Liver (tissue), 8 donors: ENCODE measurements at regions not wholly inside any gene's neighbourhood (a gene's known extent, or its start where the extent isn't known, plus 50 kb on each side); places are given as distances from the start of the nearest gene placed in this dataset.

Source experiments
- DNase-seq: peaks from one replicate; pipeline ENCODE4 v3.0.0-alpha.2; 2017; ENCODE audit warnings: low spot score
- H3K27ac ChIP-seq, 2 donors: one replicate each; pipeline ENCODE4 v1.7.0; 2013; ENCODE audit warnings: inconsistent platforms in 2 of 2, low read length in 2 of 2, control low read depth in 1 of 2, low read depth in 1 of 2, mild to moderate bottlenecking in 1 of 2
- H3K27me3 ChIP-seq, 4 donors: one replicate each; pipeline versions ENCODE4 v1.6.1 to v1.7.0; 2013; ENCODE audit warnings: low read length in 3 of 4, inconsistent platforms in 1 of 4, mild to moderate bottlenecking in 1 of 4, moderate library complexity in 1 of 4; ENCODE audit not compliant: control insufficient read depth in 4 of 4, insufficient read depth in 4 of 4
- H3K36me3 ChIP-seq, 4 donors: one replicate each; pipeline versions ENCODE4 v1.6.1 to v1.7.0; 2013; ENCODE audit warnings: low read length in 3 of 4, mild to moderate bottlenecking in 3 of 4, low read depth in 1 of 4, moderate library complexity in 1 of 4; ENCODE audit not compliant: control insufficient read depth in 4 of 4, insufficient read depth in 3 of 4
- H3K4me1 ChIP-seq, 4 donors: one replicate each; pipeline versions ENCODE4 v1.6.1 to v1.7.0; 2013; ENCODE audit warnings: low read length in 3 of 4, mild to moderate bottlenecking in 3 of 4, moderate library complexity in 1 of 4; ENCODE audit not compliant: control insufficient read depth in 4 of 4, insufficient read depth in 4 of 4
- H3K4me3 ChIP-seq, 3 donors: one replicate each; pipeline versions ENCODE4 v1.6.1 to v1.7.0; 2013; ENCODE audit warnings: low read length in 3 of 3, control low read depth in 1 of 3, low read depth in 1 of 3, mild to moderate bottlenecking in 1 of 3
- H3K9ac ChIP-seq, 2 donors: one replicate each; pipeline ENCODE4 v1.7.0; 2013; ENCODE audit warnings: low read length in 2 of 2, mild to moderate bottlenecking in 2 of 2, moderate library complexity in 2 of 2, control low read depth in 1 of 2, low read depth in 1 of 2
- H3K9me3 ChIP-seq, 4 donors: one replicate each; pipeline versions ENCODE4 v1.6.1 to v1.7.0; 2013; ENCODE audit warnings: low read length in 3 of 4; ENCODE audit not compliant: control insufficient read depth in 4 of 4
- ATF3 ChIP-seq: IDR thresholded peaks from 2 replicates; pipeline ENCODE4 v1.6.1; 2016; ENCODE audit warnings: antibody characterized with exemption
- CTCF ChIP-seq: fragments of 150-350 bp; IDR thresholded peaks from 2 replicates; pipeline ENCODE4 v1.5.1; 2017; ENCODE audit warnings: improper control_type of control experiment, low read depth, low read length; ENCODE audit not compliant: missing input control
- EGR1 ChIP-seq, 2 donors: IDR thresholded peaks; 2 replicates each; pipeline ENCODE4 v1.6.1; 2016 to 2018; ENCODE audit warnings: antibody characterized with exemption in 2 of 2, low read depth in 2 of 2
- FOXA2 ChIP-seq: IDR thresholded peaks from 2 replicates; pipeline ENCODE4 v1.6.1; 2016; ENCODE audit warnings: antibody characterized with exemption
- GABPA ChIP-seq, 2 donors: IDR thresholded peaks in 1 of 2; conservative IDR thresholded peaks in 1 of 2; 2 replicates each; pipeline ENCODE4 v1.6.1; 2016; ENCODE audit warnings: antibody characterized with exemption in 2 of 2, mild to moderate bottlenecking in 1 of 2, moderate library complexity in 1 of 2
- HNF4A ChIP-seq, 2 donors: conservative IDR thresholded peaks; 2 replicates each; pipeline ENCODE4 v1.6.1; 2016; ENCODE audit warnings: antibody characterized with exemption in 2 of 2, mild to moderate bottlenecking in 2 of 2
- HNF4G ChIP-seq: IDR thresholded peaks from 2 replicates; pipeline ENCODE4 v1.6.1; 2016; ENCODE audit warnings: antibody characterized with exemption
- JUND ChIP-seq, 2 donors: IDR thresholded peaks; 2 replicates each; pipeline ENCODE4 v1.6.1; 2016; ENCODE audit warnings: antibody characterized with exemption in 2 of 2
- MAX ChIP-seq: IDR thresholded peaks from 2 replicates; pipeline ENCODE4 v1.6.1; 2016; ENCODE audit warnings: antibody characterized with exemption
- NR2F2 ChIP-seq: IDR thresholded peaks from 2 replicates; pipeline ENCODE4 v1.6.1; 2016; ENCODE audit warnings: antibody characterized with exemption
- RAD21 ChIP-seq, 2 donors: IDR thresholded peaks; 2 replicates each; pipeline ENCODE4 v1.6.1; 2016; ENCODE audit warnings: antibody characterized with exemption in 2 of 2, mild to moderate bottlenecking in 2 of 2
- REST ChIP-seq: IDR thresholded peaks from 2 replicates; pipeline ENCODE4 v1.6.1; 2016; ENCODE audit warnings: antibody characterized with exemption, mild to moderate bottlenecking
- RXRA ChIP-seq, 2 donors: IDR thresholded peaks; 2 replicates each; pipeline ENCODE4 v1.6.1; 2017 to 2018; ENCODE audit warnings: antibody characterized with exemption in 2 of 2, mild to moderate bottlenecking in 1 of 2
- SP1 ChIP-seq: IDR thresholded peaks from 2 replicates; pipeline ENCODE4 v1.6.1; 2018; ENCODE audit warnings: antibody characterized with exemption, mild to moderate bottlenecking
- TAF1 ChIP-seq: conservative IDR thresholded peaks from 2 replicates; pipeline ENCODE4 v1.6.1; 2016; ENCODE audit warnings: antibody characterized with exemption, mild to moderate bottlenecking
- YY1 ChIP-seq: IDR thresholded peaks from 2 replicates; pipeline ENCODE4 v1.6.1; 2016; ENCODE audit warnings: antibody characterized with exemption, mild to moderate bottlenecking
- ZBTB33 ChIP-seq: IDR thresholded peaks from 2 replicates; pipeline ENCODE4 v1.6.1; 2016; ENCODE audit warnings: antibody characterized with exemption
- WGBS: extraction: QIAGEN DNeasy Blood & Tissue Kit; methylation state at CpG from one replicate; pipeline ENCODE4 v1.1.7; 2013; 5-methylcytosine and 5-hydroxymethylcytosine counted together
- donor health status: healthy.
- donor health status: healthy.
- donor health status: healthy.
- donor health status: healthy.
- donor health status: healthy.

GRCh38 chr5:68928617-68929302 lies 165.1 kb upstream of the SLC30A5 start:
- WGBS = 94% methylated on average over 2 of the region's 2 CpGs
- no peak overlapping the region for H3K4me3 ChIP-seq
- H3K9me3 ChIP-seq = peaks cover 0 to 10% (median 4%) of the 10 kb centered on the region in 4 donors
- no peaks in the 10 kb centered on the region for H3K36me3 ChIP-seq
- no peak overlapping the region for H3K27ac ChIP-seq
- no peaks in the 10 kb centered on the region for H3K27me3 ChIP-seq
- H3K4me1 ChIP-seq = peaks cover 0 to 4% (median 2%) of the 10 kb centered on the region in 4 donors
- no peak overlapping the region for H3K9ac ChIP-seq
- TF ChIP-seq TAF1 (no peak), HNF4A (conservative IDR thresholded peaks at IDR 0.05) (no peak), GABPA (IDR thresholded peaks at IDR 0.05 in 1 of 2, conservative IDR thresholded peaks at IDR 0.05 in 1 of 2) (no peak), NR2F2 (no peak), REST (no peak), ATF3 (no peak), RXRA (IDR thresholded peaks at IDR 0.05) (no peak), YY1 (no peak), ZBTB33 (no peak), EGR1 (IDR thresholded peaks at IDR 0.05; ENCODE audit: low read depth in 2 of 2) (no peak), JUND (IDR thresholded peaks at IDR 0.05) (no peak), FOXA2 (no peak), RAD21 (IDR thresholded peaks at IDR 0.05) (no peak), SP1 (no peak), HNF4G (no peak), CTCF (no peak)
- no peak for DNase-seq

GRCh38 chr5:68930139-68930538 lies 163.7 kb upstream of the SLC30A5 start:
- no peak for TF ChIP-seq CTCF
- TF ChIP-seq TAF1 = no peak
- TF ChIP-seq JUND (IDR thresholded peaks at IDR 0.05) = no peak
- TF ChIP-seq MAX = no peak
- TF ChIP-seq EGR1 (IDR thresholded peaks at IDR 0.05; ENCODE audit: low read depth in 2 of 2) = no peak
- TF ChIP-seq RXRA (IDR thresholded peaks at IDR 0.05) = no peak
- no peak for TF ChIP-seq SP1
- no peak for TF ChIP-seq RAD21 (IDR thresholded peaks at IDR 0.05)
- no peak for TF ChIP-seq ATF3
- no peak for TF ChIP-seq FOXA2
- no peak for TF ChIP-seq YY1
- TF ChIP-seq ZBTB33 = no peak
- no peak for TF ChIP-seq HNF4A (conservative IDR thresholded peaks at IDR 0.05)
- no peak overlapping the region for H3K27ac ChIP-seq
- DNase-seq = no peak
- peaks cover 0 to 10% (median 4%) of the 10 kb centered on the region in 4 donors for H3K9me3 ChIP-seq
- H3K27me3 ChIP-seq = no peaks in the 10 kb centered on the region
- no peak overlapping the region for H3K9ac ChIP-seq
- H3K36me3 ChIP-seq = no peaks in the 10 kb centered on the region
- no peak overlapping the region for H3K4me3 ChIP-seq
- no peaks in the 10 kb centered on the region for H3K4me1 ChIP-seq
- 94% methylated on average over 5 of the region's 5 CpGs for WGBS
